H9 (cell line): ENCODE measurements at regions not wholly inside any gene's neighbourhood (a gene's known extent, or its start where the extent isn't known, plus 50 kb on each side); places are given as distances from the start of the nearest gene placed in this dataset.

Experiments
- DNase-seq: peaks from one replicate; pipeline ENCODE4 v3.0.0-alpha.2; 2017
- H2AFZ ChIP-seq: one replicate; pipeline ENCODE4 v1.6.1; 2013; ENCODE audit warnings: mild to moderate bottlenecking, low read length, control low read depth, moderate library complexity
- H2AK5ac ChIP-seq: 2 replicates; pipeline ENCODE4 v1.6.1; 2013; ENCODE audit warnings: low read length, control low read depth, mixed read lengths; ENCODE audit not compliant: insufficient read length
- H2BK120ac ChIP-seq: one replicate; pipeline ENCODE4 v1.6.1; 2013; ENCODE audit warnings: low read depth, mild to moderate bottlenecking, low read length, control low read depth, inconsistent platforms; ENCODE audit not compliant: poor library complexity, severe bottlenecking
- H2BK12ac ChIP-seq: 2 replicates; pipeline ENCODE4 v1.6.1; 2013; ENCODE audit warnings: low read length, control low read depth, mixed read lengths, low read depth; ENCODE audit not compliant: insufficient read length
- H2BK15ac ChIP-seq: 2 replicates; pipeline ENCODE4 v1.6.1; 2013; ENCODE audit warnings: low read depth, low read length, control low read depth
- H2BK20ac ChIP-seq: one replicate; pipeline ENCODE4 v1.6.1; 2013; ENCODE audit warnings: low read depth, mild to moderate bottlenecking, low read length, control low read depth, inconsistent platforms; ENCODE audit not compliant: poor library complexity, severe bottlenecking
- H2BK5ac ChIP-seq: 2 replicates; pipeline ENCODE4 v1.6.1; 2013; ENCODE audit warnings: low read length, control low read depth, mixed read lengths; ENCODE audit not compliant: insufficient read length
- H3K14ac ChIP-seq: 2 replicates; pipeline ENCODE4 v1.6.1; 2013; ENCODE audit warnings: low read length, control low read depth; ENCODE audit not compliant: insufficient read depth
- H3K18ac ChIP-seq: 2 replicates; pipeline ENCODE4 v1.6.1; 2013; ENCODE audit warnings: low read depth, mild to moderate bottlenecking, mixed read lengths, low read length, control low read depth; ENCODE audit not compliant: insufficient read length
- H3K23ac ChIP-seq: 2 replicates; pipeline ENCODE4 v1.6.1; 2013; ENCODE audit warnings: low read length, control low read depth, mixed read lengths, low read depth; ENCODE audit not compliant: insufficient read length
- H3K23me2 ChIP-seq: 2 replicates; pipeline ENCODE4 v1.6.1; 2013; ENCODE audit warnings: low read depth, mild to moderate bottlenecking, mixed read lengths, low read length, control low read depth; ENCODE audit not compliant: insufficient read length, poor library complexity, severe bottlenecking
- H3K27ac ChIP-seq: 2 replicates; pipeline ENCODE4 v1.5.1; 2013; ENCODE audit warnings: low read length, control low read depth, mixed read lengths, low read depth; ENCODE audit not compliant: insufficient read length
- H3K27me3 ChIP-seq: 2 replicates; pipeline ENCODE4 v1.6.1; 2013; ENCODE audit warnings: low read length, control low read depth, inconsistent platforms; ENCODE audit not compliant: insufficient read depth
- H3K4ac ChIP-seq: 2 replicates; pipeline ENCODE4 v1.6.1; 2013; ENCODE audit warnings: low read depth, mild to moderate bottlenecking, control low read depth, inconsistent platforms, low read length, moderate library complexity
- H3K4me1 ChIP-seq: 2 replicates; pipeline ENCODE4 v1.6.1; 2013; ENCODE audit warnings: low read length, control low read depth, inconsistent platforms; ENCODE audit not compliant: insufficient read depth
- H3K4me2 ChIP-seq: 2 replicates; pipeline ENCODE4 v1.6.1; 2013; ENCODE audit warnings: low read length, control low read depth, mixed read lengths; ENCODE audit not compliant: insufficient read length, insufficient read depth
- H3K56ac ChIP-seq: 2 replicates; pipeline ENCODE4 v1.6.1; 2013; ENCODE audit warnings: low read depth, mild to moderate bottlenecking, mixed read lengths, low read length, control low read depth; ENCODE audit not compliant: insufficient read length
- H3K79me1 ChIP-seq: 2 replicates; pipeline ENCODE4 v1.6.1; 2013; ENCODE audit warnings: low read depth, mild to moderate bottlenecking, moderate library complexity, low read length, control low read depth, inconsistent platforms; ENCODE audit not compliant: insufficient read depth, poor library complexity, severe bottlenecking
- H3K79me2 ChIP-seq: 2 replicates; pipeline ENCODE4 v1.6.1; 2013; ENCODE audit warnings: low read length, control low read depth, inconsistent platforms; ENCODE audit not compliant: insufficient read depth
- H3K9ac ChIP-seq: 2 replicates; pipeline ENCODE4 v1.6.1; 2013; ENCODE audit warnings: low read length, control low read depth, mixed read lengths; ENCODE audit not compliant: insufficient read length; ENCODE audit errors: extremely low read depth
- H3K9me3 ChIP-seq: one replicate; pipeline ENCODE4 v1.6.1; 2013; ENCODE audit warnings: low read depth, low read length, inconsistent platforms; ENCODE audit not compliant: control insufficient read depth
- H3T11ph ChIP-seq: one replicate; pipeline ENCODE4 v1.6.1; 2013; ENCODE audit warnings: mild to moderate bottlenecking, low read length, control low read depth, inconsistent platforms
- H4K20me1 ChIP-seq: one replicate; pipeline ENCODE4 v1.6.1; 2013; ENCODE audit not compliant: control insufficient read depth, insufficient read length, insufficient read depth
- H4K5ac ChIP-seq: 2 replicates; pipeline ENCODE4 v1.6.1; 2013; ENCODE audit warnings: low read depth, mild to moderate bottlenecking, mixed read lengths, low read length, control low read depth; ENCODE audit not compliant: insufficient read length
- H4K8ac ChIP-seq: replicated peaks from 2 replicates; pipeline ENCODE4 v1.6.1; 2013; ENCODE audit warnings: low read length, control low read depth, mixed read lengths, low read depth; ENCODE audit not compliant: insufficient read length
- H4K91ac ChIP-seq: 2 replicates; pipeline ENCODE4 v1.6.1; 2013; ENCODE audit warnings: low read depth, mild to moderate bottlenecking, moderate library complexity, mixed read lengths, low read length, control low read depth; ENCODE audit not compliant: insufficient read length
- H3K27ac Mint-ChIP-seq, 3 experiments: 2 replicates in 2 of 3; 3 replicates in 1 of 3; pipeline ENCODE4 v1.8.0; 2020 to 2021; ENCODE audit warnings: mixed read lengths in 3 of 3, mild to moderate bottlenecking in 1 of 3, moderate library complexity in 1 of 3
- H3K27me3 Mint-ChIP-seq: 2 replicates; pipeline ENCODE4 v1.8.0; 2021; ENCODE audit warnings: low read depth, mild to moderate bottlenecking, moderate library complexity, mixed read lengths
- H3K36me3 Mint-ChIP-seq, 3 experiments: 2 replicates in 2 of 3; 3 replicates in 1 of 3; pipeline ENCODE4 v1.8.0; 2020 to 2021; ENCODE audit warnings: low read depth in 3 of 3, mixed read lengths in 3 of 3; ENCODE audit not compliant: insufficient read depth in 1 of 3
- H3K4me1 Mint-ChIP-seq, 2 experiments: 2 replicates each; pipeline ENCODE4 v1.8.0; 2020; ENCODE audit warnings: mixed read lengths in 2 of 2
- H3K4me3 Mint-ChIP-seq, 2 experiments: 2 replicates in 1 of 2; 3 replicates in 1 of 2; pipeline ENCODE4 v1.8.0; 2020 to 2021; ENCODE audit warnings: mild to moderate bottlenecking in 2 of 2, mixed read lengths in 2 of 2, moderate library complexity in 1 of 2
- H3K9me3 Mint-ChIP-seq, 2 experiments: 2 replicates in 1 of 2; 3 replicates in 1 of 2; pipeline ENCODE4 v1.8.0; 2020; ENCODE audit warnings: mild to moderate bottlenecking in 2 of 2, mixed read lengths in 2 of 2, moderate library complexity in 1 of 2
- WGBS: extraction: QIAGEN DNeasy Blood & Tissue Kit; methylation state at CpG from one replicate; pipeline ENCODE4 v1.1.7; 2013; ENCODE audit warnings: missing lambda C conversion rate, low lambda C conversion rate, mixed read lengths; ENCODE audit not compliant: insufficient read length; ENCODE audit errors: extremely low coverage; 5-methylcytosine and 5-hydroxymethylcytosine counted together
- TF ChIP-seq, protein P1 (sequence below): fragments of 200-600 bp; sonication (generic); conservative IDR thresholded peaks from 3 replicates; pipeline ENCODE4 v1.8.0; 2021; ENCODE audit warnings: antibody characterized with exemption, mild to moderate bottlenecking

DNA sequence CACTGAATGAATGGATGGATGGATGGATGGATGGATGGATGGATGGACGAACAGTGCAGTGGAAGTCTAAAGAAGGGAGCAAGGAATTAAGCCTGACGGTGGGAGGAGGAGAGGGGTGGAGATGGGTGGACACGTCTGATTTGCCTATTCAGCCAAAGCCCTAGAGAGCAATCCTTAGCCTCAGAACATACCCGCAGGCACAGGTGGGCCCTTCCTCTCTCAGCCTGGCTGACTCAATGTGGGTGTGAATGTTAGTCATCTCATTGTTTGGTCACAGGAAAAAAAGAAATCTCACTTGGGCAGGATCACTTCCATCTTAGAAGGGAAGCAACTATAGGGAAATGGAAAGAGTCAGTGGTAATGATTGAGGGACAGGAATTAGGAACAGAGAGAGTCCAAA lies 165.9 kb downstream of the PJA1 start:
- TF ChIP-seq, protein P1, sequence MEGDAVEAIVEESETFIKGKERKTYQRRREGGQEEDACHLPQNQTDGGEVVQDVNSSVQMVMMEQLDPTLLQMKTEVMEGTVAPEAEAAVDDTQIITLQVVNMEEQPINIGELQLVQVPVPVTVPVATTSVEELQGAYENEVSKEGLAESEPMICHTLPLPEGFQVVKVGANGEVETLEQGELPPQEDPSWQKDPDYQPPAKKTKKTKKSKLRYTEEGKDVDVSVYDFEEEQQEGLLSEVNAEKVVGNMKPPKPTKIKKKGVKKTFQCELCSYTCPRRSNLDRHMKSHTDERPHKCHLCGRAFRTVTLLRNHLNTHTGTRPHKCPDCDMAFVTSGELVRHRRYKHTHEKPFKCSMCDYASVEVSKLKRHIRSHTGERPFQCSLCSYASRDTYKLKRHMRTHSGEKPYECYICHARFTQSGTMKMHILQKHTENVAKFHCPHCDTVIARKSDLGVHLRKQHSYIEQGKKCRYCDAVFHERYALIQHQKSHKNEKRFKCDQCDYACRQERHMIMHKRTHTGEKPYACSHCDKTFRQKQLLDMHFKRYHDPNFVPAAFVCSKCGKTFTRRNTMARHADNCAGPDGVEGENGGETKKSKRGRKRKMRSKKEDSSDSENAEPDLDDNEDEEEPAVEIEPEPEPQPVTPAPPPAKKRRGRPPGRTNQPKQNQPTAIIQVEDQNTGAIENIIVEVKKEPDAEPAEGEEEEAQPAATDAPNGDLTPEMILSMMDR: no peak
- no peak overlapping the region for H3K18ac ChIP-seq
- H4K91ac ChIP-seq: no peak overlapping the region
- H3K9me3 ChIP-seq: no peaks in the 10 kb centered on the region
- no peak overlapping the region for H3K27ac ChIP-seq
- no peaks in the 10 kb centered on the region for H3K79me1 ChIP-seq
- H3K9me3 Mint-ChIP-seq: peaks cover 51 to 57% of the 10 kb centered on the region in 2 experiments
- no peaks in the 10 kb centered on the region for H3K79me2 ChIP-seq
- DNase-seq: no peak
- no peaks in the 10 kb centered on the region for H3K27me3 ChIP-seq
- no peak overlapping the region for H3K27ac Mint-ChIP-seq
- H3T11ph ChIP-seq: no peak overlapping the region
- no peaks in the 10 kb centered on the region for H4K20me1 ChIP-seq
- H2BK12ac ChIP-seq: no peak overlapping the region
- no peak overlapping the region for H2BK120ac ChIP-seq
- H2AK5ac ChIP-seq: no peak overlapping the region
- no peak overlapping the region for H2BK15ac ChIP-seq
- H4K8ac ChIP-seq: no peak overlapping the region
- H3K36me3 Mint-ChIP-seq: no peaks in the 10 kb centered on the region; a peak in 1 of 7 replicates
- no peak overlapping the region for H3K4ac ChIP-seq
- no peak overlapping the region for H3K14ac ChIP-seq
- no peak overlapping the region for H3K4me2 ChIP-seq
- H3K4me1 ChIP-seq: no peaks in the 10 kb centered on the region
- no peak overlapping the region for H2BK20ac ChIP-seq
- peaks cover 6% of the 10 kb centered on the region for H3K27me3 Mint-ChIP-seq
- no peak overlapping the region for H3K4me3 Mint-ChIP-seq
- no peaks in the 10 kb centered on the region for H3K23me2 ChIP-seq
- H3K56ac ChIP-seq: no peak overlapping the region
- no peak overlapping the region for H2BK5ac ChIP-seq
- no peak overlapping the region for H3K9ac ChIP-seq
- peaks cover 5 to 11% of the 10 kb centered on the region in 2 experiments; a peak in 3 of 4 replicates for H3K4me1 Mint-ChIP-seq
- no peak overlapping the region for H2AFZ ChIP-seq
- H3K23ac ChIP-seq: no peak overlapping the region
- WGBS: no CpG with 5 or more reads among the region's 4 CpGs
- H4K5ac ChIP-seq: no peak overlapping the region
